Spleen (tissue), 11 donors: ENCODE measurements at regions not wholly inside any gene's neighbourhood (a gene's known extent, or its start where the extent isn't known, plus 50 kb on each side); places are given as distances from the start of the nearest gene placed in this dataset.

Experiments
- DNase-seq: peaks from one replicate; pipeline ENCODE4 v3.0.0-alpha.2; 2020
- H3K27ac ChIP-seq, 8 donors: fragments of 200-600 bp; sonication (generic) in 7 of 8; 1 replicate in 4 of 8; 2 replicates in 4 of 8; pipeline versions ENCODE4 v1.5.0 to v1.8.0; 2016 to 2021; ENCODE audit warnings: inconsistent platforms in 4 of 8, mild to moderate bottlenecking in 4 of 8, moderate library complexity in 1 of 8
- H3K27me3 ChIP-seq, 7 donors: fragments of 200-600 bp; sonication (generic) in 6 of 7; replicated peaks in 1 of 7; 1 replicate in 4 of 7; 2 replicates in 3 of 7; pipeline versions ENCODE4 v1.5.0 to v1.8.0; 2016 to 2021; ENCODE audit warnings: inconsistent platforms in 3 of 7, mild to moderate bottlenecking in 1 of 7
- H3K36me3 ChIP-seq, 6 donors: fragments of 200-600 bp; sonication (generic) in 5 of 6; 1 replicate in 4 of 6; 2 replicates in 2 of 6; pipeline versions ENCODE4 v1.5.0 to v1.8.0; 2016 to 2021; ENCODE audit warnings: inconsistent platforms in 2 of 6
- H3K4me1 ChIP-seq, 6 donors: fragments of 200-600 bp; sonication (generic) in 5 of 6; 1 replicate in 3 of 6; 2 replicates in 3 of 6; pipeline versions ENCODE4 v1.5.0 to v1.8.0; 2016 to 2021; ENCODE audit warnings: inconsistent platforms in 3 of 6
- H3K4me3 ChIP-seq, 8 donors: fragments of 200-600 bp; sonication (generic) in 7 of 8; 1 replicate in 4 of 8; 2 replicates in 4 of 8; pipeline versions ENCODE4 v1.5.0 to v1.8.0; 2016 to 2021; ENCODE audit warnings: inconsistent platforms in 4 of 8, mild to moderate bottlenecking in 4 of 8, moderate library complexity in 2 of 8
- H3K9me3 ChIP-seq, 8 donors: fragments of 200-600 bp; sonication (generic) in 7 of 8; 1 replicate in 4 of 8; 2 replicates in 4 of 8; pipeline versions ENCODE4 v1.5.0 to v1.8.0; 2016 to 2021; ENCODE audit warnings: inconsistent platforms in 4 of 8
- CTCF ChIP-seq, 11 experiments: fragments of 200-600 bp in 7 of 11; fragments of 450-650 bp in 4 of 11; sonication (generic) in 4 of 11; IDR thresholded peaks in 8 of 11; conservative IDR thresholded peaks in 3 of 11; 1 replicate in 7 of 11; 2 replicates in 4 of 11; pipeline versions ENCODE4 v1.4.0 to v1.8.0; 2016 to 2021; ENCODE audit warnings: antibody characterized with exemption in 11 of 11, inconsistent platforms in 4 of 11, mild to moderate bottlenecking in 1 of 11
- POLR2A ChIP-seq, 3 donors: fragments of 450-650 bp; IDR thresholded peaks; one replicate each; pipeline ENCODE4 v1.5.1; 2017; ENCODE audit warnings: antibody characterized with exemption in 3 of 3, mild to moderate bottlenecking in 1 of 3
- POLR2AphosphoS5 ChIP-seq, 3 donors: sonication (generic); formaldehyde crosslinking; IDR thresholded peaks; one replicate each; pipeline ENCODE4 v1.5.1; 2017; ENCODE audit warnings: antibody characterized with exemption in 3 of 3
- WGBS, 5 donors: extraction: QIAGEN DNeasy Blood & Tissue Kit in 3 of 5; methylation state at CpG; one replicate each; pipeline versions ENCODE4 v1.1.5 to v1.1.7; 2013 to 2018; 5-methylcytosine and 5-hydroxymethylcytosine counted together
- intact Hi-C: fragments of 100-400 bp; cut with DNase I; formaldehyde crosslinking; loops from one replicate; pipeline ENCODE4 v1.15.0; 2023; ENCODE audit warnings: low total_unique reads
- donor health status: healthy with polysubstance abuse.
- donor health status: DM: no; HTN: no; CAD: no; lungs with moderate emphysema.
- donor health status: DM: no; HTN: no; CAD: no.
- donor health status: Bipolar disorder and iron deficiency.
- donor health status: healthy.
- donor health status: DM: no; HTN: no; CAD: no.
- donor health status: DM: yes; HTN: yes; CAD: no.

GRCh38 chr13:107111248-107111647 lies 543.3 kb upstream of the ARGLU1 start:
- no peak for TF ChIP-seq POLR2AphosphoS5 (IDR thresholded peaks at IDR 0.05)
- TF ChIP-seq CTCF (IDR thresholded peaks at IDR 0.05 in 8 of 11, conservative IDR thresholded peaks at IDR 0.05 in 3 of 11): no peak
- no peak for TF ChIP-seq POLR2A (IDR thresholded peaks at IDR 0.05)
- Histone ChIP-seq H3K27me3 (no peaks in the 10 kb centered on the region), H3K4me1 (no peaks in the 10 kb centered on the region), H3K4me3 (no peak overlapping the region), H3K9me3 (peaks cover 0 to 28% (median 18%) of the 10 kb centered on the region in 8 donors), H3K36me3 (no peaks in the 10 kb centered on the region), H3K27ac (no peak overlapping the region)
- intact Hi-C loops: no loop called here
- 89 to 100% (median 97%) methylated on average over 1 of the region's 1 CpG for WGBS, 5 donors
- no peak for DNase-seq

GRCh38 chr13:107104631-107105030 lies 536.7 kb upstream of the ARGLU1 start:
- 50 to 62% (median 59%) methylated on average over 2 of the region's 2 CpGs for WGBS, 5 donors
- no peaks in the 10 kb centered on the region for H3K27me3 ChIP-seq
- no peaks in the 10 kb centered on the region for H3K36me3 ChIP-seq
- H3K4me1 ChIP-seq: no peaks in the 10 kb centered on the region
- H3K9me3 ChIP-seq: peaks cover 0 to 13% (median 10%) of the 10 kb centered on the region in 8 donors
- H3K4me3 ChIP-seq: no peak overlapping the region
- intact Hi-C loops: no loop called here
- no peak for TF ChIP-seq CTCF (IDR thresholded peaks at IDR 0.05 in 8 of 11, conservative IDR thresholded peaks at IDR 0.05 in 3 of 11)
- no peak for TF ChIP-seq POLR2A (IDR thresholded peaks at IDR 0.05)
- no peak for TF ChIP-seq POLR2AphosphoS5 (IDR thresholded peaks at IDR 0.05)
- H3K27ac ChIP-seq: no peak overlapping the region
- no peak for DNase-seq

GRCh38 chr13:107102676-107103075 lies 534.7 kb upstream of the ARGLU1 start:
- WGBS, 5 donors: 45 to 87% (median 67%) methylated on average over 1 of the region's 1 CpG
- no peak for TF ChIP-seq CTCF (IDR thresholded peaks at IDR 0.05 in 8 of 11, conservative IDR thresholded peaks at IDR 0.05 in 3 of 11)
- intact Hi-C loops: no loop called here

GRCh38 chr13:107099661-107100060 lies 531.7 kb upstream of the ARGLU1 start:
- Histone ChIP-seq H3K9me3 (no peaks in the 10 kb centered on the region), H3K27ac (no peak overlapping the region), H3K27me3 (no peaks in the 10 kb centered on the region), H3K4me3 (no peak overlapping the region), H3K4me1 (no peaks in the 10 kb centered on the region), H3K36me3 (no peaks in the 10 kb centered on the region)
- intact Hi-C loops: no loop called here
- DNase-seq: no peak
- 89 to 97% (median 91%) methylated on average over 3 of the region's 3 CpGs for WGBS, 5 donors
- TF ChIP-seq CTCF (IDR thresholded peaks at IDR 0.05 in 8 of 11, conservative IDR thresholded peaks at IDR 0.05 in 3 of 11) (no peak), POLR2AphosphoS5 (IDR thresholded peaks at IDR 0.05) (no peak), POLR2A (IDR thresholded peaks at IDR 0.05) (no peak)

More at GRCh38 chr13:107102676-107103075, 534.7 kb upstream of the ARGLU1 start:
- Histone ChIP-seq H3K27ac (no peak overlapping the region), H3K27me3 (no peaks in the 10 kb centered on the region), H3K4me1 (no peaks in the 10 kb centered on the region), H3K9me3 (no peaks in the 10 kb centered on the region), H3K36me3 (no peaks in the 10 kb centered on the region), H3K4me3 (no peak overlapping the region)
- DNase-seq: no peak
